ENCODE measurements at regions not wholly inside any gene's neighbourhood (a gene's known extent, or its start where the extent isn't known, plus 50 kb on each side); places are given as distances from the start of the nearest gene placed in this dataset.
"Not testable (repeated sequence)": the region's sequence is repeated elsewhere in the genome, so short reads cannot be mapped to it uniquely, and the experiment has no call there.

DNA sequence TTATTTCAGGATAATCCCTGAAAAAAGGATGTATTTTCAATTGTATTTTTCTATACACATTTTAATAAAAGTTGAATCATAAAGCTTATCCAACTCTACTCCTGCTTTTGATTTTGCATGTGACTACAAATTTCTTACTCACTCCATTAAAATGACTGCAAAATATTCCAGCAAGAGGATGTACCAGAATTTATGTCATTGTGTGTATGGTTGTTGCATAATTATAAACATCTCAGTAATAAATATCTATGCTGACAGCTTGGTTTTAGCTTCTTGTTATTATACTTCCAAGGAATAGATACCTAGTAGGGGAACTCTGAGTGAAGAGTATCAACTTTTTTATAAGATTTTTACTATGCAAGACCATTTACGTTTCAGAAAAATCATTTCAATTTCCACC, 463.2 kb upstream of the RUNX1 start:
- no peak for DNase-seq

DNA sequence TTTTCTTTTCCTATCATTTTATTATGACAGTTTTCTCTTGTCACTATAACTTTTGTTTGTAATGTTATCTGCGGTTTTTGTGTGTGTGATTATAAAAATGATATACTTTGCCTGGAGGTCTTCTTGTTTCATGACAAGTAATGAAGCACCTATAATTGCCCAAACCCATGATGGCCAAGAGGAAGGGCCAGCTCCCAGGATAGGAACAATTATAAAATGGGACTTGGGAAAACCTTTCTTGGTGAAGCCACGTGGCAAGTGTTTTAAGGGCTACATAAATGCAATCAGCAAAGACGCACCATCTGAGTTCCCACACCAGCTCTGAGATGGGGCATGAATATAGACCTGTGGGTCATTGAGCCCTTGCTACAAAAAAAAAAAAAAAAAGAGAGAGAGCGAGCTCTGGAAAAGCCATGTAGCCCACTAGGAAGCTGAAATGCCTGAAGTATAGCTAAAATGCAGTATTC, 462.6 kb upstream of the RUNX1 start:
- DNase-seq, result no peak

DNA sequence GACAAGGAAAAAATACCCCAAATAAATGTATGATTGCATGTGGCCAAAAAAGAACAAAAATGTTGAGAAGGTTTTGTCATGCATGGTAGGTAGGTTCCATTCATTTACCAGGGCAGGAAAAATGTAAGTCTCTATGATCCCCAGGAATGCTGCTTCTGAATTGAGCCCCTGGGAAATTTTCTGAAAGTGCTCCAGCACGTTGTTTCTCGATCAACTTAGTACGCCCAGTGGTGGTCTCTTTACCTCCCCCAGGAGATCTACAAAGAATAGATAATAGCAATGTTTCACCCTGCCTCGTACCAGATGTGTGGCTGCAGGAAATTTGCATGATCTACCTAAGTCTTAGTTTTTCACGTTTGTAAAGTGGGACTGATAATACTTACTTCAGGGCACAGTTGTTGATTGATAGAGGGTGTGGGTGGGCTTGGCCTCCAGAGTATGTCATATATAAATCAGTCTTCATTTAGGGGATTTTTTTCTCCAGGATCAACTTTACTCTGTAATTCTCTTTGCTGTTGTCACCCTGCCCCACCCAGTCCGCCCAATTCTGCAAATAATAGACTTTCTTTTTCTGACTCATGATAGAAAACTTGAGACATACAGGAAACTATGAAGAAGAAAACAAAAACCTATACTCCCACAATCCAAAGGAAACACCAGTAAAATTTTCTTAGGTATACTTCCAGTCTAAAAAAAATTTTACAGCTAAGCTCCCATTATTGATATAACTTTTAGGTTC, 462.0 kb upstream of the RUNX1 start:
- no peak for DNase-seq

DNA sequence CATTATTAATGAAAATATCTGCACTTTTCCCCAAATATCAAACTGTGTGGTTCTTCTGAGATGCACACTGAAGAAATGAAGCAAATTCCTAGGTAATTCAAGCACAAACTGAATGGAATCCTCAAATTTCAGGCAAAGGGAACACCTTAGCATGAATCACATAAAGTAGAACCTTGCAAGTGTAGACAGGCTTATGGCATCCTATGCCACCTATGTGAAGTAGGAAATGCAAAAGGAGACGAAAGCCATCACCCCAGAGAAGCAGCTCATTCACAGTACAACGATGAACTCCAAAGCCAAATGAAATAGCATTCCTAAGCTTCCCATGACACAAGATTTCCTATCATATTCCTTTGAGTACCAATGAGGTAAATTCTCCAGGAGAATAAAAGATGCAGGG, 461.2 kb upstream of the RUNX1 start:
- no peak for DNase-seq

DNA sequence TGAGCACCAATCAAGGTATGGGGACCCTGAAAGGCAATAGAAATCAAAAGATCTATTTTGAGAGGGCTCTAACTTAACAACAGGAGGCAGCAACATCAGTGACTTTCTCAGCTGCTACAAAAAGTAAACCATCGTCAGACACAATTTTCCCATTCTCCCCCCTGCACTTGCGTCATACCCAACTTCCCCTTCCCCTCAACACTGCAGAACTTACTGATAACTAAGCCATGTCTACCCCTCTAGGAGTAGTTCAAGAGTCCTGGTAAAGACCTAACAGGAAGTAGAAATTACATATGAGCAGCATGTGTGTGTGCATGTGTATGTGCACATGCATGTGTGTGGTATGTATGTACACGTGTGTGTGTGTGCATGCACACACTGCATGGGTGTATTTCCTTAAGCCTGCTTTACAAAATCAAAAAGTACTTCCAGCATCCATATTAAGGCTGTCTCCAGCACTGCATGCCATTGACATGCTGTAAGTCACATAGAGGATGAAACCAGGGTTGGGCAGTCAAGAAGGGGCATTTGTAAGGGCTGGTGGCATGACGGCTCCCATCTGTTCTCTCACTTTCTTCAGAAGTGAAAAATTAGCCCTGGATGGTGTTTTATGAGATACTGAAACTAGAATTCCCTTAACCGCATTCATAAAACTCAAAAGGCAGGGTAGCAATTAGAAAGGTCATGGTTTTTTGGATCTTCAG, 460.1 kb upstream of the RUNX1 start:
- no peak for DNase-seq

DNA sequence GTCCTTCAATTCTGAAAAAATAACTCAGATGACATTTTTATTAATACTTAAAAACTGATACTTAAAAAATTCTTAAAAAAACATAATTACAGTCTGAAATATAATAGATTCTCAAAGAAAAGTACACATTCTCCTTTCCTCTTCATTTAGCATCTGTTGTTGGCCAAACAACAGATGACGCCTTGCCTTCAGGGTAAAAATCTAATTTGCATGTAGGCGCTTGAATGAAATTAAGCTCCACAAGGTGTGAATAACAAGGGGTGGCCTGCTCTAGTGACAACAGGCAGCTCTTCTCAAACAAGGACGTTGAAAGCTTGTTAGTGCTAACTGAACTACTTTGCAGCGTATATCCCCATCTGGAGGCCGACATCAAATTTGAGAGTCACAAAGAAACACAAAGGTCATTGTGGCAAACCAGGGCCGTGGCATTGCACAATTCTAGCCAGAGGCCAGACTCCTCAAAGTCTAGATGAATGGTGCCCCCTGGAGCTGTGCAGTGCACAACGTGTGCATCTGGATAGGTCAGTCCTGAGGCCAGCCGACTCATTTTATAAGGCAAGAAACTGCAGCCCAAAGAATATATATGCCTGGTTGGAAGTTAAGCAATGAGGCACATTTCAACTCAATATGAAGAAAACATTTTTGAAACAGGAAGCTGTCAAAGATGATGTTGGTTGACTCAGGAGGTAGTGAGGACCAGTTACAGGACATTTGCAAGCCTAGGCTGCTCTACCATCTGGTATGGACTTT, 459.2 kb upstream of the RUNX1 start:
- DNase-seq, result peak; percentile 24

DNA sequence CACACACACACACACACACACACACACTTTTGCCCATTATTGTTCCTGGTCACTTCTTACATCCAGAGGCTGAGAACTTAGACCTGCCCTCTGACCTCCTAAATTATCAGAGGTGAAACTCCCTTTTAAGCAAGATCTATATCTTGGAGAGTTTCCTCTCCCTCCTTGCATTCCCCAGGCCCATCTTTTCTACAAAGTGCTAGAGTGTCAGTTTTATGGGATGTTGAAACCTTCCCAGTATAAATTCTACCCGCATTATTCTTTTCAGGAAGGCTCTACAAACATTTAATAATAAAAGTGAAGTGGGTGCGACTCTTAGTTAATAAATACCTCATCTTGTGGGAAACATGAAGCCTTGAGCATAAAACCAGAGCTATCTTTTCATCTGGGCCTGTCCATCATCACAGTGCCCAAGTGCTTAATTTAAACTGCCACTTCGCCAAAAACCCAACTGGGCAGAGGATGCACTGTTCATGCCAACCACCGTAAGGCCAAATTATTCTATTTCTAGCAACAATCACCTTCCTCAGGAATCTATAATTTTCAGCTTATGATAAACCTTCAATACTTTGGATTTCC, 458.2 kb upstream of the RUNX1 start:
- DNase-seq, result no peak

DNA sequence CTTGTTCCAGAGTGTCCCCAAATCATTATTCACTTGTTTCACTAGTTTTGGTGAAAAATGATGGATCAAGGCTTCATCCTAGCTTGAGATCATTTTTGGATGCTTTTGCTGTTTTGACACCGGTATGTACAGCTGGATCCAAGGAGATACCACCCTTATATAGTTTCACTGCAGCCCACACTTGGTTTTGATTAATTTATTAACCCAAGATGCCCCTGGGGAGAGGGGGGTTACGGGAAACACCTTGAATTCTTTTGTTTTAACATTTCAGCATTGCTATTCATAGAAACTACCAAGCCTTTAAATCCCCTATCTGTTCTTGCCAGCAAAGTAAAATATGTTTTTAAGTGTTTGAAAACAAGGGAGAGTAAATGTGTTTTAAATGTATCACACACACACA, 457.7 kb upstream of the RUNX1 start:
- no peak for DNase-seq

DNA sequence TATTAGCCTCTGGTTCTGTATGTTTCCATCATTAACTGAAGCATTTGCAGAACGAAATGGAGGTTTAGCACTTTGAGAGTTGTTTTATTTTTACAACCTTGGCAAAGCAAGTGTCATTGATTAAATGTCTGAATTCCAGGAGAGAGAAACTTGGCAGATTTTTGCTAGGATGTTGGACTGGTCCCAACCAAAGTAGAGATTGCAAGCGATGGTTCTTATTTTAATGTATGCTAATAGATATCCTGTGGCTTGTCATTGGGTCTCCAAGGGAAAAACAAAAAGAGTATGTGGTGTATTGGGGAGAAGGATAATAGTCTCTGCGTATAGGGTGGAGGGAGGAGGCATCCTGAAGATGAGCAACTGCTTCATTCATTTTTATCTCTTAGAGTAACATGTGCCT, 457.2 kb upstream of the RUNX1 start:
- DNase-seq, result no peak

DNA sequence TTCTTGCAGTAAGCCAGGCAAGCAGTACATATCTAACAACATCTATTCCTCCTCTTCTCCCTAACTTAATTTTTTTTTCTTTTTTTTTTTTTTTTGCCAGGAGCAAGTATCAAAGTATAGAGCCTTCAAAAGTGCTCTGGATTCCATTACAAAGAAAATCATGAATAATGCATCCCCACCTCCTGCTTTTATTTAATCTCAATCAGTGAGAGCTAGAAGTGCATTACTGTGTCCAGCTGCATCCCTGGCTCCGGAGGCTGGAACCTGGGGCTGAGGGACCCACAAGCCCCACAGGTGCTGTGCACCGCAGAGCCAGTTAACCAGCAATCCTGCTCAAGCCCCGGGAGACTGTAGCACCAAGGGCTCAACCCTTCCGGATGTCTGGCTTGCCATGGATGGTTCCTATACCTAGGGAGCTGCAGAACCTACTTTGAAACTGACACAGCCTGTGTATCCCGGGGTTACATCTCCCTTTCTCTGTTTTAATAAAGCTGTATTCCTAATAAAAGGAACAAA, 455.9 kb upstream of the RUNX1 start:
- no peak for DNase-seq

DNA sequence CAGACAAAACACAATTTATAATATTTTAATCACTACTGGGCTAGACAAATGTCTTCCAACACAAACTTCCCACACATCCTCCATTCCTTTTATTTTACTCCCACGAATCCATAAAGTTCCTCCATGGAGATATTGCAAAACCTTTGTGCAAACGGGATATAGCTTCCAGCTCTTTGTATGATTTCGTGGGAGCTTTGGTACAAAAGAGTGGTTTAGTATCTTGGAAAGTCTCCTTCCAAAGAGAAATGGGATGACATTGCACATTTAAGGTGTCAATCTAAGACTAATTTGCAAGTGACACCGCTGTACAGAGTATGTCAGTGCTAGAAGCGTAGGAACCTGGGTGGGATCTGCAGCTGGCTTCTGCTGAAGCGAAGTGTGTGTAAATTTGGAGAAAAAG, 455.2 kb upstream of the RUNX1 start:
- DNase-seq, result no peak

DNA sequence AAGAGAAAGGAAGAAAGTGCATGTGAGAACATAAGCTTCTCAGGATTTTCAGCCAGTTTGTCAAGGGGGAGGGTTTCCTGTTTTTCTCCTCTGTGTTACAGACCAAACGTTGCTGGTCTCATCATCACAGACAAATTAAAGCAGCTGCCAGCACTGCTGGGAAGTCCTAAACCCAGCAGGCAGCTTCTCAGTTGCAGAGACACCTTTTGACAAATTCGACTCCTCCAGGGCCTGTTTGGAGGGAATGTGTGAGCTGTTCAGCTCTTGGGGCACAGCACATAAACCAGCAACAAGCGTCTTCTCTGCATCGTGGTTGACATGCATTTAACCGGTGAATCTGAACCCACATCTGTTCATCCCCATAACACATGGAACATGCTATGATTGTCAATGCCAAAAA, 454.6 kb upstream of the RUNX1 start:
- peak; percentile 66 for DNase-seq

DNA sequence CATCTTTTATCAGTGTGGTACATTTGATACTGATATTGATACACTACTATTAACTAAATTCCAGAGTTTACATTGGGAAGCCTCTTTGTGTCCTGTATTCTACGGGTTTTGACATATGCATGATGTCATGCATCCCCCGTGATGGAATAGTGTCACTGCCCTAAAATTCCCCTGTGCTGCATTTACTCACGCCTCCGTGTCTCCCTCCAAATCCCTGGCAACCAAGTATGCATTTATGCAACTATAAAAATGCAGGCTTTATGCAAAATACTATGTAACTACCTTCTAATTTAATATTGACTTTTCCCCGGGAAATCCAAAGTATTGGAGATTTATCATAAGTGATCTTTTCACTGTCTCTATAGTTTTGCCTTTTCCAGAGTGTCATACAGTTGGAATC, 453.7 kb upstream of the RUNX1 start:
- no peak for DNase-seq

DNA sequence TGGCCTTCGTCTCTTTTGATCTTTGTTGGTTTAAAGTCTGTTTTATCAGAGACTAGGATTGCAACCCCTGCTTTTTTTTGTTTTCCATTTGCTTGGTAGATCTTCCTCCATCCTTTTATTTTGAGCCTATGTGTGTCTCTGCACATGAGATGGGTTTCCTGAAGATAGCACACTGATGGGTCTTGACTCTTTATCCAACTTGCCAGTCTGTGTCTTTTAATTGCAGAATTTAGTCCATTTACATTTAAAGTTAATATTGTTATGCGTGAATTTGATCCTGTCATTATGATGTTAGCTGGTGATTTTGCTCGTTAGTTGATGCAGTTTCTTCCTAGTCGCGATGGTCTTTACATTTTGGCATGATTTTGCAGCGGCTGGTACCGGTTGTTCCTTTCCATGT, 448.4 kb upstream of the RUNX1 start:
- not testable (repeated sequence) for DNase-seq

DNA sequence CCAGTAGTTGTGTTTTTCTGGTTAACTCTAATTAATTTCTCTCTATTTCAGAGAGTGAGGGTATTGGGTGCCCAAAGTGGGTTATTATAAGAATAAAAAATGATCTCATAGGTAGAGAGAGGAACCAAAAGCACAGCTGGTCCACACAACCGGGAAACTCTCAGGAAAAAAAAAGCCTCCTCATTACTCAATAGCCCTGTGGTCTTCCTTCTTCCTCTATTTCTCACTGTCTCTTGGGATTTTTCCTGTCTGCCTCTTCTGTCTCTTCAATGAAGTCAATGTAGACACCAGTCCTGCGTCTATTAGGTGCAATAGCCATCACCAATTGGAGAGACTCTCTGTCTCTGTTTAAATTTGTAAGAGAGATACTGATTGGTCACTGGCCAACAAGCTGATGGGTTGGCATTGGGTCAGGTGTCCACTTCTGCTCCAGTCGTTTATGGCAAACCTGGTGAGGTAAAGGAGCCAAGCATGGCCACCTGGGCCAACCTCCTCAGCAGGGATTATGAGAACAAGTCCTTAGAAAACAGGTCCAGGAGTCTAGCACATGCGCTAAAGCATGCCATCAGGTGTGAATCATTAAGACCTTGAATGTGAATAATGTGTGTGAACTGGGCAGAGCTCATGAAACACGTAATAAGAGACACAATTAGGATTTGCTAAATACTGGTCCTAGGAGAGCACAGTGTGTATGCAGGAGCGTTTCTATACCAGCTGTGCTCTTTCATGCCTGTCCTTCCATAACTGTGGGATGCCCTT, 443.0 kb upstream of the RUNX1 start:
- DNase-seq, result no peak

DNA sequence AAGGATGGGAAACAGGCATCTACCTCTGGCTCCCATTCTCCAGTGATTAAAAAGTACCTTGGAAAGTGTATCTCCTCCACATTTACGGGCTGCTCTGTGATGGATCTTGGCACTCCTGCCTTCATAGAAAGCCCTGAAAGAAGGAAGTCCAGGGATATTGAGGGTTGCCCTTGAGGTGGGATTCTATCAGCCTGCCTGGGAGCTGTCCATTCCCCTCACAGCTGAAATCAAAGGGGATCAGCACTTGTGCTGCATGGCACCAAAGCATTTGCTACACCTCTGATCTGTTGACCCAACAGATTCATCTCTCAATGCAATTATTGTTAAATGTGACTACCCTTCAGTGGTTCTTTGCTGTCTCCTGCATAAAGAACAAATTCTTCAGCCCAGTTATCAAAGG, 442.0 kb upstream of the RUNX1 start:
- no peak for DNase-seq

DNA sequence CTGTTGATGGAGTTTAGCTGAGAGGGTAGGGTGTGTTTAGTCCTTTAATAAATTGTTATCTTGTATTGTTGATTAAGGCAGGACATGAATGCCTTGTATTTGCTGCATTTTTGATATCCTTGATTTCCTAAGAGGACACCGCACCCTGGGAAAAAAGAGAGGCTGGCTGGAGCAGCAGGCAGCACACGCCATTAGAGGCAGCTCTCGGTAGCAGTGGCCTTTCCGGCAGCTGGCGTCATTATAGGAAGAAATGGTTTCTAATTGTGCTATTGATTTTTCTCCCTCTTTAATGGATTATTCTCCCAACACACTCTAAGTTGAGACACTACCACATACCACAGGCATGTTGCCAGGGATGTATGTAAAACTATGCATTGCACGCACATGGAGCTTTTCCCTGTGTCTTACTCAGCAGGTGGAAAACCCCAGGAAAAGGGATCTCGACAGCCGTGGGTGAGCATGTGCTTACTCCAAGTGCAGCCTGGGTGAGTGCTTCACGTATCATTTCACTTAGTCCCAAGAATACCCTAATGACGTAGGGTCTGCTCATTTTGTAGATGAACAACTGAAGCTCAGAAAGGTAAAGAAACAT, 440.4 kb upstream of the RUNX1 start:
- no peak for DNase-seq

DNA sequence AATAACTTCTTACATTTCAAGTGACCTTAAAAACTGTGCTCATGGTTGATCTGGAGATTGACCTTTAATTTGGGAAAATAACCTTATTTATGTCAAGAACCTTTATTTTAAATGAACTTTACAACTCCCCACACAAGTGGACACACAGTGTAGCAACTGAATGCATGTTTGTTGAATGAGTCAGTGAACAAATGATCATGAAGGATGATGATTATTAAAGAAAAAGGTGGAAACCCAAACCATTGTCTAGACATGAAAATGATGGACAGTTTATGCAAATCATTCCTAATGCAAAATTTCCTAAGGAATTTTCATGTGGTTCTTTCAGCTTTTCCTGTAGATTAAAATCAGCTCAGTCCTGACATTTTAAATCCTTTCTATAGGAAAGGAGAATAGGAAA, 439.8 kb upstream of the RUNX1 start:
- no peak for DNase-seq

DNA sequence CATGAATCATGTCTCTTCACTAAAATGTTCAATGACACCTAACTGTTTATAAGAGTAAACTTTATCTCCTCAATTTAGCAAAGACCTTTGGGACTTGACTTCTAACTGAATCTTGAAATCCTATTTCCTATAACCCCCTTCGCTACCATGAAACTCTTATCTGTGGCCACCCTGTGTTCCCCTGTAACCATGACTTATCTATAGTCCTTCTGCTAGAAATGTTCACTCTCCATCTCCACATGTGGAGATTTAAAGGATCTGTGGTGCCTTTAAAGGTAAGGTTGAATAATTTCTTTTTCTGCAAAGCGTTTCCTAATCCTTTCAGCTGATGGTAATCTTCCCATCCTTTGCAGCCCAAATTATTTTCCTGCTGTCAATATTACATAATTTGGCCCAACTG, 436.3 kb upstream of the RUNX1 start:
- DNase-seq, result no peak

DNA sequence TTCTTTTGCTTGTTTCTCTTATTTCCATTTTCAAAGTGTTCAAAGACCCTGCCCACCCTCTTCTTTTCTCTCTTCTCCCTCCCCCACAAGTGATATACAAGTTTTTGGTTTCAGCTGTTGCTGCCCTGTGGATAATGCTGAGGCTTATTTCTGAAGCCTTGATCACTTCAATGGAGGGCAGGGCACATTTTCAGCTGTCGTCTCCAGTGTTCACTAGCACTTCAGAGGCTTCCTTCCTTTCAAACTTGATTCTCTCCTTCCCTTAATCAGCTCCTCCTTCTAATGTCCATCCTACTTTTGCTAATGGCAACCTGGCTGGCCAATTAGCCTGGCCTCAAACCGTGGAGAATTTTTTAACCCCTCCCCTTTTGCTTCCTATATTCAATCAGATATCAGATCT, 435.7 kb upstream of the RUNX1 start:
- DNase-seq, result no peak

DNA sequence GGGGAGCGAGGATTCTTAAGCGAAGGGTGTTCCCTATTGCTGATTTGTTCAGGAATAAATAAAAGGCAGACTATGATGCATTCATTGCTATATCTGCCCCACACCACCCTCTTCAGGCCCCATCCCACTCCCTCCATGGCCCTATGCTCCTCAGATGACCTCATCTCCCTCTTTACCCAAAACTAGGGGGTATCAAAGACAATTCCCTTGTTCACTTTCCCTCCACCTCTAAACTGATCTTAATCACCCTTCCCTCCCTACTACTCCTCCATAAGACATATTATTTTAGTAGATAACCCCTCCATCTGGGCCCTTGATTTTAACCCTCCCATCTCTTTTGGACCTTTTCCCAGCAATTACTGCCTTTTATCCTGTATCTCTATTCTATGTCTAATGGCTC, 434.9 kb upstream of the RUNX1 start:
- no peak for DNase-seq

Measured in CD4-positive, alpha-beta T cell treated with Interleukin-6 for 4 hours (primary cell).